ENCODE measurements at regions not wholly inside any gene's neighbourhood (a gene's known extent, or its start where the extent isn't known, plus 50 kb on each side); places are given as distances from the start of the nearest gene placed in this dataset.

DNA sequence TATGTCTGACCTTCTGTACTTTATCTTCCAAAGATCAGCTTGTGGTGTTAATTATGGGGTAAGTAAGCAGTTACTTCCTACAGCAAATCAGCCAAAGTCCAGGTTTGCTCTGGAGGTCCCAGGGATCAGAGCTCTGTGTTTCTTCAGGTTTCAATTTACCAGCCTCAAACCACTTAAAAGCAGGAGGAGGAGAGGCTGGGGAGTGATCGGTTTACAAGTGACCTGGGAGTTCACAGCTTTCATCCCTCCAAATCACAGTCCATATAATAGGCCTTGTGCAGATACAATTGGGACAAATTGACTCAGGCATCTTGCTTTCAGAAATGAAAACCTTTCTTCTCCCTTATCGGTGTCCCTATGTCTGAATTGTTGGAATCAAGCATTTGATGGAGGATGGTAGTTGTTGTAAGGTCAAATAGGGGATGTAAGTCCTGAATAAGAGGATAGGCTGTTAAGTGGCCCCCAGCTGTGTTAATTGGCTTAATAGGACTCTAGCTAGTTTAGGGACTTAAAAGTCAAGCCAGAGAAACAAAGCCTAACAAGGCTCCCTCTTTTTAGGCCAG, 188.0 kb upstream of the NT5C1B start:
- Histone ChIP-seq H3K9ac (ENCODE audit: low read depth, low read length) (no peak overlapping the region), H3K4me3 (ENCODE audit: low read depth, low read length) (no peak overlapping the region), H3K27me3 (ENCODE audit: control insufficient read depth, insufficient read depth, low read length) (peaks cover 89% of the 10 kb centered on the region), H3K9me3 (ENCODE audit: control insufficient read depth, insufficient read depth, low read length) (no peaks in the 10 kb centered on the region), H3K27ac (ENCODE audit: low read depth, low read length) (no peak overlapping the region), H3K36me3 (ENCODE audit: control insufficient read depth, insufficient read depth, low read length) (no peaks in the 10 kb centered on the region), H3K4me1 (ENCODE audit: control insufficient read depth, insufficient read depth, low read length) (no peaks in the 10 kb centered on the region)

DNA sequence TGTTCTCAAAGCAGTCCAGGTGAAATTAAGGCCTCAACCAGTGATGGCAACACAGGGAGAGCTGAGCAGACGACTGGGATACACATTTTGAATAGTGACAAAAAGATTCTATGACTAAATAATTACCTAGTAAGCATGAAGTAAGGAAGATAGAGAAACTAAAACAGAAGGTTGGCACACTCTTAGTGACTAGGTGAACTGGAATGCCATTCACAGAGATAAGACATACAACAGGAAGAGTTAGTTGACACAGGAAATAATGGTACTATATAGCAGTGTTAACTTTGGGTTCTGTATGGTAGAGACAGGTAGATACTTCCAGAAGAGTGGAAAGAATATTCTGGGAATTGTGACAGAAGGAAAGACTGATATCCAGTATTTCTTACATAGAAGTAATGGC, 181.8 kb upstream of the NT5C1B start:
- Histone ChIP-seq H3K36me3 (ENCODE audit: control insufficient read depth, insufficient read depth, low read length) (no peaks in the 10 kb centered on the region), H3K27me3 (ENCODE audit: control insufficient read depth, insufficient read depth, low read length) (peaks cover 28% of the 10 kb centered on the region), H3K9me3 (ENCODE audit: control insufficient read depth, insufficient read depth, low read length) (no peaks in the 10 kb centered on the region), H3K4me3 (ENCODE audit: low read depth, low read length) (no peak overlapping the region), H3K9ac (ENCODE audit: low read depth, low read length) (no peak overlapping the region), H3K27ac (ENCODE audit: low read depth, low read length) (no peak overlapping the region), H3K4me1 (ENCODE audit: control insufficient read depth, insufficient read depth, low read length) (no peaks in the 10 kb centered on the region)

DNA sequence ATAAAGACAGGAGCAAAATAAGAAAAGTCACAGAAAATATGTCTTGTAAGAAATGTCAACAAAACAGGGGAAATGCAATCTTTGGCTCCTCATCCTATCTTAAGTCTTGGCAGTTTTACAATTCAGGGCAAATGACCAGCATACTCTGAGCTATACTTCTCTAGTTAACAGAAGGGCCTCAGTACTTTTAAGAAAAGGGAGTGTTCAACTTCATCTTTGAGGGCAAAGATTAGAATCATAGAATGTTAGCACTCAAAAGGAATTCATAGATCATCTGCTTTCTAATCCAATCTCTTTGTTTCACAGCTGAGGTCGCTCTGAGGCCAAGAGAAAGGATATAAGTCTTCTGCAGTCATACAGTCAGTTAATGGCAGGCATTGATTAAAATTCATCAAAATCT, 174.0 kb upstream of the NT5C1B start:
- H3K4me3 ChIP-seq (ENCODE audit: low read depth, low read length), result no peak overlapping the region
- no peak overlapping the region for H3K27ac ChIP-seq (ENCODE audit: low read depth, low read length)
- no peaks in the 10 kb centered on the region for H3K4me1 ChIP-seq (ENCODE audit: control insufficient read depth, insufficient read depth, low read length)
- H3K9me3 ChIP-seq (ENCODE audit: control insufficient read depth, insufficient read depth, low read length), result no peaks in the 10 kb centered on the region
- H3K27me3 ChIP-seq (ENCODE audit: control insufficient read depth, insufficient read depth, low read length), result no peaks in the 10 kb centered on the region
- no peaks in the 10 kb centered on the region for H3K36me3 ChIP-seq (ENCODE audit: control insufficient read depth, insufficient read depth, low read length)
- no peak overlapping the region for H3K9ac ChIP-seq (ENCODE audit: low read depth, low read length)

DNA sequence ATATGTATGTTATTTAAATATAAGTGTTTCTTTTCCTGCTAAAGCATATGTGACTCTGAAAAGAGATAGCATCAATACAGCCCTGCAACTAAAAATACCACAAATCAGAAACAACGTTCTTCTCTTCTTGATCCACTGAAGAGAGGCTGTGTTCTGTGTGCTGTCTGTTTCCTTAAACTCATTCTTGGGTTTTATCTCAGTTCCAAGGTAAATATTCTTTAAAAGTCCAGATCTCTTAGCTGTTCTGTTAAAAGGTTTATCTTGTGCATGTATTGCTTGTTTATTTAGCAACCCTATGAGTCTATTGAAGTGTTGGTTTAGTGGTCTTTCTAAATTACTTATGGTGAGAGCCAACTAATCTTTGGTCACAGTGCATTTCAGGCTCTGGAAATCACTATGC, 173.3 kb upstream of the NT5C1B start:
- Histone ChIP-seq H3K36me3 (ENCODE audit: control insufficient read depth, insufficient read depth, low read length) (no peaks in the 10 kb centered on the region), H3K27me3 (ENCODE audit: control insufficient read depth, insufficient read depth, low read length) (no peaks in the 10 kb centered on the region), H3K9me3 (ENCODE audit: control insufficient read depth, insufficient read depth, low read length) (no peaks in the 10 kb centered on the region), H3K4me3 (ENCODE audit: low read depth, low read length) (no peak overlapping the region), H3K9ac (ENCODE audit: low read depth, low read length) (no peak overlapping the region), H3K27ac (ENCODE audit: low read depth, low read length) (no peak overlapping the region), H3K4me1 (ENCODE audit: control insufficient read depth, insufficient read depth, low read length) (no peaks in the 10 kb centered on the region)

DNA sequence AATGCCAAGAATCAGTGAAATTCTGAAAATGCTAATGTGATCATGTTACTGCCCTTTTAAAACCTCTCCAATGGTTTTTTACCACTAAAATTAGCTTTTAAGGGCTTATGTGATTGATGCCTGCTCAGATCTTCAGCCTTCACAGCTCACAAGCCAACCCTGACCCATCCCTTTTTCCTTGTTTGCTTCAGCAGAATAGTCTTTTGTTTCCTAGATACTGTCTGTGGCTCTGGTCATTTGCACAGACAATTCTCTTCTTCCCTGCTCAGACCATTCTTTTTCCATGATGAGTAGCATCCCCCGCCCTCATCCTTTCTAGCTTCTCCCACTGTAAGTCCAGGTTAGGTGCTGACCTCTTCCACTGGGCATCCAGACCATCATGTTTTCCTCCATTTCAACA, 164.9 kb upstream of the NT5C1B start:
- Histone ChIP-seq H3K4me1 (ENCODE audit: control insufficient read depth, insufficient read depth, low read length) (no peaks in the 10 kb centered on the region), H3K27ac (ENCODE audit: low read depth, low read length) (no peak overlapping the region), H3K36me3 (ENCODE audit: control insufficient read depth, insufficient read depth, low read length) (no peaks in the 10 kb centered on the region), H3K9ac (ENCODE audit: low read depth, low read length) (no peak overlapping the region), H3K4me3 (ENCODE audit: low read depth, low read length) (no peak overlapping the region), H3K9me3 (ENCODE audit: control insufficient read depth, insufficient read depth, low read length) (no peaks in the 10 kb centered on the region), H3K27me3 (ENCODE audit: control insufficient read depth, insufficient read depth, low read length) (no peaks in the 10 kb centered on the region)

DNA sequence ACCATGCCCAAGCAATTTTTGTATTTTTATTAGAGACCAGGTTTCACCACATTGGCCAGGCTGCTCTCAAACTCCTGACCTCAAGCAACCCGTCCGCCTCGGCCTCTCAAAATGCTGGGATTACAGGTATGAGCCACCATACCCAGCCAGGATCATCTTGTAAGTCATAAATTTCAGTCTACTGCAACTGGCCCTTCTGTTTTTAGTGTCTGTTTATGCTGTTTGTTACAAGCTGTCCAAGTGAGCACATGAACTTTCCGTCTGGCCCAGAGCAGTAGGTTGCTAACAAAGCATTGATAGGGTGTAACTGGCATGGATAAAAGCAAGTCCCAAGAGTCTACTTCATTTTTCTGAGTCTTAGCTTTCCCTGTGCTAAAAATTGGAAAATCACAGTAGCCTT, 164.4 kb upstream of the NT5C1B start:
- Histone ChIP-seq H3K4me3 (ENCODE audit: low read depth, low read length) (no peak overlapping the region), H3K36me3 (ENCODE audit: control insufficient read depth, insufficient read depth, low read length) (no peaks in the 10 kb centered on the region), H3K27ac (ENCODE audit: low read depth, low read length) (no peak overlapping the region), H3K4me1 (ENCODE audit: control insufficient read depth, insufficient read depth, low read length) (no peaks in the 10 kb centered on the region), H3K9me3 (ENCODE audit: control insufficient read depth, insufficient read depth, low read length) (no peaks in the 10 kb centered on the region), H3K27me3 (ENCODE audit: control insufficient read depth, insufficient read depth, low read length) (no peaks in the 10 kb centered on the region), H3K9ac (ENCODE audit: low read depth, low read length) (no peak overlapping the region)

DNA sequence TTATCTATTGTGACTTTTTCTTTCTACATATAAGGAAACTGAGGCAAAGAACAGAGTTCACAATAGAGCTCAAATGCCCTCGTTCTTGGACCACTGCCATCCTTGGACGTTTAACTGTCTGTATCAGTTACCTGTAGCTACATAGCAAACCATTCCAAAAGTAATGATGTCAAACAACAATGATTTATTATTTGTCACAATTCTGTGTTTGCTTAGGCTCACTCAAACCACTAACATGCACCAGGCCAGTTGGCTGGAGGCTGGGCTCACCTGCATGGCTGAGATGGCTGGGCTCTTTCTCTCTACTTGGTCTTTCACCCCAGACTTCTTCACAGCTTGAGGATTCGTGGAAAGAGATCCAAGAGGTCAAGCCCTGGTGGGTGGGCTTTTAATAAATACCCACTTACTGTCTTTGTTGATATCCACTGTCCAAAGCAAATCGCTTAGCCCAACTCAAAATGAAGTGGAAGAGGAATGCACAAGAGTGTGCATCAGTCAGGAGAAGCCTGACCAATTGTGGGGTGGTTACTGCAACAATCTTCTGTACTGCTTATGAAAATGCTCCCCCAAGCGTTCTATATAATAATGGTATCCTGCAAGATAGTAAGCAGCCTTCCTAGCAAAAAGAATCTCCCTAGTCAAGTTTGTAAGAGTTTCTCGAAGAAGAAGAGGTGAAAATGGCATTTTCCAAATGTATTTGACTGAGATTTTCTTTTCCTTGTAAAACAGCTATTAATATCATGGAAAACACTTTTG, 163.5 kb upstream of the NT5C1B start:
- H3K27me3 ChIP-seq (ENCODE audit: control insufficient read depth, insufficient read depth, low read length), result no peaks in the 10 kb centered on the region
- no peak overlapping the region for H3K4me3 ChIP-seq (ENCODE audit: low read depth, low read length)
- H3K27ac ChIP-seq (ENCODE audit: low read depth, low read length), result no peak overlapping the region
- H3K9ac ChIP-seq (ENCODE audit: low read depth, low read length), result no peak overlapping the region
- H3K36me3 ChIP-seq (ENCODE audit: control insufficient read depth, insufficient read depth, low read length), result no peaks in the 10 kb centered on the region
- H3K9me3 ChIP-seq (ENCODE audit: control insufficient read depth, insufficient read depth, low read length), result no peaks in the 10 kb centered on the region
- H3K4me1 ChIP-seq (ENCODE audit: control insufficient read depth, insufficient read depth, low read length), result no peaks in the 10 kb centered on the region

DNA sequence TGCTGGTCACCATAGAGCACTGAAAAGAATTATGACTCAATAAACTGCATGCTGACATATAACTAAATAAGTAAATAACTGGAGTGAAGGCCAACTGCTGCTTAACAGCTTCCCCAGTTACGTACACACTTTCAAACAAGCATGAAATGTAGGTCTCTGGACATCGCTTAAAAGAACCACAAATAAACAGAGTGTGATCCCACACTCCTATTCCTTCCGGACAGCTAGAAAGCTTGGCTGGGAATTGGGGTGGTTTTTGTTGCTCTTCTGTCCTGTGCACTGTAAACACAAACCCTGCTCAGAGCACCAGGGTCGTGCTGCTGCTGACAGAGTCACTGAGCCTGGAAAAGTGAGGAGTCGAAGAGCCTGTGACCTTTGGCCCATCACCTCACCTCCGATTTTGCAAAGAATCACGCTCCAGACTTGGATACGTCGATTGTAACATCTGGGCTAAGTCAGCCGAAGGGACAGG, 162.7 kb upstream of the NT5C1B start:
- Histone ChIP-seq H3K4me3 (ENCODE audit: low read depth, low read length) (no peak overlapping the region), H3K27ac (ENCODE audit: low read depth, low read length) (no peak overlapping the region), H3K9ac (ENCODE audit: low read depth, low read length) (no peak overlapping the region), H3K4me1 (ENCODE audit: control insufficient read depth, insufficient read depth, low read length) (no peaks in the 10 kb centered on the region), H3K36me3 (ENCODE audit: control insufficient read depth, insufficient read depth, low read length) (no peaks in the 10 kb centered on the region), H3K27me3 (ENCODE audit: control insufficient read depth, insufficient read depth, low read length) (no peaks in the 10 kb centered on the region), H3K9me3 (ENCODE audit: control insufficient read depth, insufficient read depth, low read length) (no peaks in the 10 kb centered on the region)

DNA sequence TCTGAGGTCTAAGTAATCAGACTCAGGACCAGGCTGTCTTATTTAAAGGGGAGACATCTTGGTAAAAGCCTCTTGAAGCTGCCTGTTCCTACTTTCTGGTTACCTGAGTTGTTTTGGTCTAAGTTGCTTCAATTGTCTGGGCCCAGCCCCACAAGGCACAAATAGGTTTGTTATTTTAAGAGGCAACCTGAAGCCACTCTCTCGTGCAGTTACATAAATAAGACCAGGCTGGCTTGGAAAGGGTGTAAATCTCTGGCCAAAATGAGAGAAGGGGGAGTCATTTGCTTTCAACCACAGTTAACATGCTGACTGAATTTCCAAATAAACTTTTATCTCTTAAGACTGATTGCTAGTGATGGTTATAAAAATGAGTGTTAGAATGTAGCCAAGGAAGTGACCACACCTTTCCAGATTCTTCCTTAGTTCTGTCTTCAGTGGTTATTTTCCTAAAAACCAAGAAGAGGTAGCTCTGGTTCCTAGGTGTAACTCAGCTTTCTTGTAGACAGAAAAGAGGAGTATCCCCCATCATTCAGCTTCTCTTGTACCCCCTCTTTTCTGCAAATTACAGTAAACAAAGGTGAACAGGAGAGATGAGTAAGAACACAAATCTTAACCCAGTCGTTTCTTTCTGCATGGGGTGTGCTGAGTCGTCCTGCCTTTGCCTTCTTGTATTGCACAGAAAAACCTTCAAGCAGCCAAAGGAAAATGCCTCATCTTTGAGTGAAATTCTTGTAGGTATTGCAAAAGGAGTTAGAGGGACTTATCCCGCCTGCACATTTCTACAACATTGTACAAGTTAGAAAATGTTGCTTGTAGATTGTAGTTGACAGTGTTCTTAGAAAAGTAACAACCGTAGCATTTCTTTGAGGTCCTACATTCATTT, 161.5 kb upstream of the NT5C1B start:
- H3K9ac ChIP-seq (ENCODE audit: low read depth, low read length), result no peak overlapping the region
- no peak overlapping the region for H3K27ac ChIP-seq (ENCODE audit: low read depth, low read length)
- H3K4me3 ChIP-seq (ENCODE audit: low read depth, low read length), result no peak overlapping the region
- no peaks in the 10 kb centered on the region for H3K27me3 ChIP-seq (ENCODE audit: control insufficient read depth, insufficient read depth, low read length)
- no peaks in the 10 kb centered on the region for H3K9me3 ChIP-seq (ENCODE audit: control insufficient read depth, insufficient read depth, low read length)
- no peaks in the 10 kb centered on the region for H3K36me3 ChIP-seq (ENCODE audit: control insufficient read depth, insufficient read depth, low read length)
- H3K4me1 ChIP-seq (ENCODE audit: control insufficient read depth, insufficient read depth, low read length), result no peaks in the 10 kb centered on the region

DNA sequence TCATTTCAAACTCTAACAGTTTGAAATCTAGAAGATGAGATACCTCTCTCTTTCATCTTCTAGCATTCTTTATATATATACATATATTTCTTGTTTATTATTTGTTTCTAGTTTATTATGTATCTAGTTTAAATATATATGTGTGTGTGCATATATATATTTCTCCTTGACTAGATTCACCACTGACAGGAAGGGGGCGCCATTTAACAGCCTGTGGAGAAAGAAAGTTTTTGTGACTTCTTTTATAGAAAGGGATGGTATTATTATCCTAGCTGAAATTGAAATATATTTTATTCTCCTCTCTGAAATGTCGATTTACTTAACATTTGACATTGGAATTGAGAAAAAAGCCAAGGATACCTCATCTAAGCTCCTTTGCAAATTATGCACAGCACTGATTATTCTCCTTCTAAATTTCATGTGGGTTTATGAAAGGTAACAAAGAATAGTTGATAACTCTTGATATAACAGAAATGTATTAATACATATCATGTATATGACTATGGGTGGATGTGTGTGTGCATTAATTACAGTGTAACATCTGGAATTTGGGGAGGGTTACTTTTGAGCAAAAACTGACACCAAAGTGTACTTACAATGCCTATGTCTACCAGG, 160.7 kb upstream of the NT5C1B start:
- H3K4me1 ChIP-seq (ENCODE audit: control insufficient read depth, insufficient read depth, low read length), result no peaks in the 10 kb centered on the region
- H3K4me3 ChIP-seq (ENCODE audit: low read depth, low read length), result no peak overlapping the region
- H3K27ac ChIP-seq (ENCODE audit: low read depth, low read length), result no peak overlapping the region
- H3K9ac ChIP-seq (ENCODE audit: low read depth, low read length), result no peak overlapping the region
- no peaks in the 10 kb centered on the region for H3K27me3 ChIP-seq (ENCODE audit: control insufficient read depth, insufficient read depth, low read length)
- no peaks in the 10 kb centered on the region for H3K9me3 ChIP-seq (ENCODE audit: control insufficient read depth, insufficient read depth, low read length)
- H3K36me3 ChIP-seq (ENCODE audit: control insufficient read depth, insufficient read depth, low read length), result no peaks in the 10 kb centered on the region

Data from HUES48 (cell line).